Astrocyte (in vitro differentiated cells and primary cell): ENCODE measurements at regions not wholly inside any gene's neighbourhood (a gene's known extent, or its start where the extent isn't known, plus 50 kb on each side); places are given as distances from the start of the nearest gene placed in this dataset.

Source experiments
- DNase-seq: peaks from one replicate; pipeline ENCODE4 v3.0.0-alpha.2; 2010; ENCODE audit warnings: low read depth
- FAIRE-seq: peaks from 2 replicates; lab custom pipeline; 2011; peaks lifted over from hg19 to GRCh38; lab: Jason Lieb, UNC
- H2AFZ ChIP-seq: 2 replicates; pipeline ENCODE4 v1.6.0; 2012; ENCODE audit warnings: low read depth, low read length, inconsistent platforms
- H3K27ac ChIP-seq: 2 replicates; pipeline ENCODE4 v1.5.1; 2011; ENCODE audit warnings: low read depth, low read length, inconsistent platforms
- H3K27me3 ChIP-seq: 2 replicates; pipeline ENCODE4 v1.6.0; 2011; ENCODE audit warnings: low read length, inconsistent platforms; ENCODE audit not compliant: insufficient read depth
- H3K36me3 ChIP-seq: 2 replicates; pipeline ENCODE4 v1.5.1; 2011; ENCODE audit warnings: low read length, inconsistent platforms; ENCODE audit not compliant: insufficient read depth
- H3K4me1 ChIP-seq: 2 replicates; pipeline ENCODE4 v1.5.1; 2011; ENCODE audit warnings: low read length, inconsistent platforms; ENCODE audit not compliant: insufficient read depth
- H3K4me2 ChIP-seq: 2 replicates; pipeline ENCODE4 v1.6.0; 2012; ENCODE audit warnings: low read length, inconsistent platforms
- H3K4me3 ChIP-seq: 2 replicates; pipeline ENCODE4 v1.5.1; 2011; ENCODE audit warnings: low read depth, mild to moderate bottlenecking, low read length, inconsistent platforms; ENCODE audit not compliant: insufficient read depth
- H3K79me2 ChIP-seq: 2 replicates; pipeline ENCODE4 v1.6.0; 2012; ENCODE audit warnings: mild to moderate bottlenecking, low read length, inconsistent platforms; ENCODE audit not compliant: insufficient read depth
- H3K9ac ChIP-seq: 2 replicates; pipeline ENCODE4 v1.6.0; 2012; ENCODE audit warnings: mild to moderate bottlenecking, low read length, inconsistent platforms
- H3K9me3 ChIP-seq: 2 replicates; pipeline ENCODE4 v1.5.1; 2012; ENCODE audit warnings: low read depth, mild to moderate bottlenecking, low read length, inconsistent platforms; ENCODE audit not compliant: insufficient read depth
- H4K20me1 ChIP-seq: 2 replicates; pipeline ENCODE4 v1.6.0; 2012; ENCODE audit warnings: low read length, inconsistent platforms; ENCODE audit not compliant: insufficient read depth
- H3K27ac Mint-ChIP-seq: one replicate; pipeline ENCODE4 v1.8.0; 2021; ENCODE audit warnings: mild to moderate bottlenecking, mixed read lengths; ENCODE audit not compliant: unreplicated experiment
- H3K27me3 Mint-ChIP-seq: one replicate; pipeline ENCODE4 v1.8.0; 2021; ENCODE audit warnings: low read depth, mixed read lengths; ENCODE audit not compliant: unreplicated experiment
- H3K36me3 Mint-ChIP-seq: one replicate; pipeline ENCODE4 v1.8.0; 2021; ENCODE audit warnings: low read depth, mixed read lengths; ENCODE audit not compliant: unreplicated experiment
- H3K4me1 Mint-ChIP-seq: one replicate; pipeline ENCODE4 v1.8.0; 2021; ENCODE audit warnings: low read depth, mixed read lengths; ENCODE audit not compliant: unreplicated experiment
- H3K4me3 Mint-ChIP-seq: one replicate; pipeline ENCODE4 v1.8.0; 2021; ENCODE audit warnings: mild to moderate bottlenecking, moderate library complexity, mixed read lengths; ENCODE audit not compliant: unreplicated experiment
- H3K9me3 Mint-ChIP-seq: one replicate; pipeline ENCODE4 v1.8.0; 2021; ENCODE audit warnings: mild to moderate bottlenecking, mixed read lengths; ENCODE audit not compliant: unreplicated experiment
- EZH2 ChIP-seq: IDR thresholded peaks from 2 replicates; pipeline ENCODE4 v1.6.1; 2012; ENCODE audit warnings: mild to moderate bottlenecking, low read length, inconsistent platforms; ENCODE audit not compliant: insufficient read depth
- TF ChIP-seq, protein P1 (sequence below): IDR thresholded peaks from 2 replicates; pipeline ENCODE4 v1.5.1; 2011; ENCODE audit warnings: low read depth, mild to moderate bottlenecking, inconsistent platforms, low read length, moderate library complexity; ENCODE audit not compliant: insufficient read depth

DNA sequence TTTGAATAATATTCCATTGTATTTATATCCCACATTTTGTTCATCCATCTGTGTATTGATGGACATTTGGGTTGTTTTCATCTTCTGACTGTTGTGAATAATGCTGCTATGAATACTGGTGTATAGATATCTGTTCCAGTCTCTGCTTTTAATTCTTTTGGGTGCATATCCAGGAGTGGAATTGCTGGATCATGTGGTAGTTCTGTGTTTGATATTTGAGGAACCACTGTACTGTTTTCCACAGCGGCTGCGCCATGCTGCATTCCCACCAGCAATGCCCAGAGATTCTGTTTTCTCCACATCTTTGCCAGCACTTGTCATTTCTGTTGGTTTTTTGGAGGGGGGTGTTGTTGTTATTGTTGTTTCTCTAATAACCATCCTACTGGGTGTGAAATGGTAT lies 131.6 kb upstream of the KIF26B start:
- Histone ChIP-seq H3K27ac (no peak overlapping the region), H3K9me3 (no peaks in the 10 kb centered on the region), H3K4me1 (peaks cover 4% of the 10 kb centered on the region), H3K4me3 (no peak overlapping the region), H4K20me1 (no peaks in the 10 kb centered on the region), H3K79me2 (no peaks in the 10 kb centered on the region), H3K4me2 (no peak overlapping the region), H3K27me3 (no peaks in the 10 kb centered on the region), H3K9ac (no peak overlapping the region), H2AFZ (no peak overlapping the region), H3K36me3 (no peaks in the 10 kb centered on the region)
- TF ChIP-seq EZH2 = no peak
- TF ChIP-seq, protein P1, sequence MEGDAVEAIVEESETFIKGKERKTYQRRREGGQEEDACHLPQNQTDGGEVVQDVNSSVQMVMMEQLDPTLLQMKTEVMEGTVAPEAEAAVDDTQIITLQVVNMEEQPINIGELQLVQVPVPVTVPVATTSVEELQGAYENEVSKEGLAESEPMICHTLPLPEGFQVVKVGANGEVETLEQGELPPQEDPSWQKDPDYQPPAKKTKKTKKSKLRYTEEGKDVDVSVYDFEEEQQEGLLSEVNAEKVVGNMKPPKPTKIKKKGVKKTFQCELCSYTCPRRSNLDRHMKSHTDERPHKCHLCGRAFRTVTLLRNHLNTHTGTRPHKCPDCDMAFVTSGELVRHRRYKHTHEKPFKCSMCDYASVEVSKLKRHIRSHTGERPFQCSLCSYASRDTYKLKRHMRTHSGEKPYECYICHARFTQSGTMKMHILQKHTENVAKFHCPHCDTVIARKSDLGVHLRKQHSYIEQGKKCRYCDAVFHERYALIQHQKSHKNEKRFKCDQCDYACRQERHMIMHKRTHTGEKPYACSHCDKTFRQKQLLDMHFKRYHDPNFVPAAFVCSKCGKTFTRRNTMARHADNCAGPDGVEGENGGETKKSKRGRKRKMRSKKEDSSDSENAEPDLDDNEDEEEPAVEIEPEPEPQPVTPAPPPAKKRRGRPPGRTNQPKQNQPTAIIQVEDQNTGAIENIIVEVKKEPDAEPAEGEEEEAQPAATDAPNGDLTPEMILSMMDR = no peak
- DNase-seq (no peak), FAIRE-seq (no peak)
- no peaks in the 10 kb centered on the region for H3K27me3 Mint-ChIP-seq
- no peak overlapping the region for H3K27ac Mint-ChIP-seq
- H3K36me3 Mint-ChIP-seq = peaks cover 3% of the 10 kb centered on the region
- no peaks in the 10 kb centered on the region for H3K9me3 Mint-ChIP-seq
- H3K4me3 Mint-ChIP-seq = no peak overlapping the region
- H3K4me1 Mint-ChIP-seq = peaks cover 10% of the 10 kb centered on the region

DNA sequence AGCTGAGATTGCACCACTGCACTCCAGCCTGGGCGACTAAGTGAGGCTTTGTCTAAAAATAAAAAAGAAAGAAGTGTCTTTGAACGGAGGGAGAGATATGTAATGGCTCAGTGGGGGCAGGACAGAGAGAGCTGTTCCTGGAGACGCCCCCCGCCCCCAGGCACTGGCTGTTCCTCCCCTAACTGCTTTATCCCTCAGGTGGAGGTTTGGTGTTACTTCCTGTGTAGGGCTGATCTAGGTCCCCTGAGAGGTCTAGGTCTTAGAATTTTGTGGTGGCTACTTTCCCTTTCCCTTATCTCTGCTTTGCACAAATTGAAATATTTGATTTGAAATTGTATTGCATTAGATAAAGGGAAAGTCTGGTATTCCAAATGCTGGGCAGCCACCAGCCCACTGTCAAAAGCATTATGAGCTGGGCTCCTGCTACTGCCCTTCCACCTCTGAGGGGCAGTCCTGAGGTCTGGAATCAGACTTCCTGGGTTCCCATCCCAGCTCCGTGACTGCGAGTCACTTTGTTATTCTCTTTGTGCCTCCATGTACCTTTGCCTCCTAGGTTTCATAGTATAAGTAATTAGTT lies 134.8 kb upstream of the KIF26B start:
- Histone ChIP-seq H3K27ac (no peak overlapping the region), H3K9ac (no peak overlapping the region), H2AFZ (no peak overlapping the region), H3K4me3 (no peak overlapping the region), H4K20me1 (no peaks in the 10 kb centered on the region), H3K4me2 (no peak overlapping the region), H3K4me1 (peaks cover 6% of the 10 kb centered on the region), H3K36me3 (no peaks in the 10 kb centered on the region), H3K27me3 (no peaks in the 10 kb centered on the region), H3K9me3 (no peaks in the 10 kb centered on the region), H3K79me2 (no peaks in the 10 kb centered on the region)
- H3K27me3 Mint-ChIP-seq = no peaks in the 10 kb centered on the region
- TF ChIP-seq EZH2 = no peak
- TF ChIP-seq, protein P1 = no peak
- H3K4me1 Mint-ChIP-seq = peaks cover 12% of the 10 kb centered on the region
- no peak for DNase-seq
- FAIRE-seq = no peak
- no peak overlapping the region for H3K4me3 Mint-ChIP-seq
- no peaks in the 10 kb centered on the region for H3K36me3 Mint-ChIP-seq
- H3K27ac Mint-ChIP-seq = no peak overlapping the region
- H3K9me3 Mint-ChIP-seq = no peaks in the 10 kb centered on the region

DNA sequence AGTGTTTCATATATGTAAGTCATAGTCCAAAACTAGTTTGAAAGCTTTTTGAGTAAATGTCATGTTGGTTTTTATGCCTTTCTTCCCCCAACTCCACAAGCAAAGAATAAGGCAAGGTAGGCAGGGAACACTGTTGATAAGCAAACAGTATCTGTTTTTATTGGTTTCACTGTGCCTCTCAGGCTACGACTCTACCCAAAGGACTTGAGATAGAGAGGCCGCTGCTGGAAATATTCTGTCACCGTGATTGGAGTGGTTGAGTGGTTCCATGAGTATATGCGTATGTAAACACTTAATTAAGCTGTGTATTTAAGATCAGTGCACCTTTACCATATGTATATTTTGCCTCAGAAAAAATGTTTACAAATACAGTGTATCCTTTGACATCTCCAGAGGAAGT lies 138.1 kb upstream of the KIF26B start:
- Mint-ChIP-seq H3K4me3 (no peak overlapping the region), H3K9me3 (no peaks in the 10 kb centered on the region), H3K36me3 (no peaks in the 10 kb centered on the region), H3K27ac (no peak overlapping the region), H3K4me1 (peaks cover 14% of the 10 kb centered on the region), H3K27me3 (no peaks in the 10 kb centered on the region)
- Histone ChIP-seq H3K79me2 (no peaks in the 10 kb centered on the region), H3K9me3 (no peaks in the 10 kb centered on the region), H3K9ac (no peak overlapping the region), H3K4me1 (peaks cover 6% of the 10 kb centered on the region), H2AFZ (no peak overlapping the region), H3K4me3 (no peak overlapping the region), H3K27me3 (no peaks in the 10 kb centered on the region), H3K4me2 (no peak overlapping the region), H3K27ac (no peak overlapping the region), H3K36me3 (no peaks in the 10 kb centered on the region), H4K20me1 (no peaks in the 10 kb centered on the region)
- TF ChIP-seq, protein P1 = no peak
- TF ChIP-seq EZH2 = no peak
- DNase-seq (no peak), FAIRE-seq (no peak)
